K562 (cell line): ENCODE measurements at regions not wholly inside any gene's neighbourhood (a gene's known extent, or its start where the extent isn't known, plus 50 kb on each side); places are given as distances from the start of the nearest gene placed in this dataset.

ENCODE experiments used
- CTCF ChIP-seq, 3 experiments: IDR thresholded peaks in 2 of 3; conservative IDR thresholded peaks in 1 of 3; 2 replicates each; pipeline ENCODE4 v1.5.1; 2011 to 2012; ENCODE audit warnings: low read length in 3 of 3, mild to moderate bottlenecking in 3 of 3, control low read depth in 2 of 3, improper control_type of control experiment in 1 of 3, inconsistent platforms in 1 of 3, low read depth in 1 of 3, mixed read lengths in 1 of 3, moderate library complexity in 1 of 3; ENCODE audit not compliant: insufficient read depth in 2 of 3
- ERF ChIP-seq: fragments of 450-650 bp; formaldehyde crosslinking; IDR thresholded peaks from 2 replicates; pipeline ENCODE4 v1.4.0; 2020; ENCODE audit warnings: mild to moderate bottlenecking, mixed read lengths
- ETV6 ChIP-seq, 3 experiments: fragments of 150-350 bp in 1 of 3; sonication (generic) in 1 of 3; formaldehyde crosslinking in 1 of 3; IDR thresholded peaks; 2 replicates each; pipeline versions ENCODE4 v1.6.1 to v1.8.0; 2014 to 2022; ENCODE audit warnings: borderline replicate concordance in 2 of 3, low read depth in 2 of 3, antibody characterized with exemption in 1 of 3, low read length in 1 of 3, mild to moderate bottlenecking in 1 of 3, missing genetic modification reagents in 1 of 3
- FOXA1 ChIP-seq: fragments of 450-650 bp; IDR thresholded peaks from 2 replicates; pipeline ENCODE4 v1.6.1; 2016; ENCODE audit warnings: mild to moderate bottlenecking, borderline replicate concordance
- GMEB1 ChIP-seq: fragments of 250-450 bp; sonication (Bioruptor Pico); IDR thresholded peaks from 2 replicates; pipeline ENCODE4 v1.4.0; 2020; ENCODE audit warnings: mild to moderate bottlenecking
- NKRF ChIP-seq: fragments of 450-650 bp; IDR thresholded peaks from 2 replicates; pipeline ENCODE4 v1.6.1; 2016; ENCODE audit warnings: borderline replicate concordance
- NR3C1 ChIP-seq: sonication (generic); formaldehyde crosslinking; IDR thresholded peaks from 2 replicates; pipeline ENCODE4 v1.8.1; 2022; ENCODE audit warnings: missing genetic modification reagents
- THRAP3 ChIP-seq: fragments of 450-650 bp; IDR thresholded peaks from 2 replicates; pipeline ENCODE4 v1.6.1; 2016; ENCODE audit warnings: mild to moderate bottlenecking, inconsistent platforms, borderline replicate concordance
- USF1 ChIP-seq: sonication (generic); formaldehyde crosslinking; IDR thresholded peaks from 2 replicates; pipeline ENCODE4 v1.9.0; 2022; ENCODE audit warnings: mild to moderate bottlenecking, missing genetic modification reagents

GRCh38 chr2:60391649-60392375 is 161.6 kb downstream of the BCL11A start:
- TF ChIP-seq ETV6 (IDR thresholded peaks at IDR 0.05; ENCODE audit: borderline replicate concordance in 1 of 2, low read depth in 2 of 2, low read length in 1 of 2) (no peak), ETV6 (CRISPR knock-in tag; IDR thresholded peaks at IDR 0.05; ENCODE audit: borderline replicate concordance) (no peak), NR3C1 (no peak), CTCF (IDR thresholded peaks at IDR 0.05 in 2 of 3, conservative IDR thresholded peaks at IDR 0.05 in 1 of 3; ENCODE audit: insufficient read depth in 2 of 3, low read depth in 1 of 3, low read length in 3 of 3) (no peak), THRAP3 (no peak), USF1 (no peak), GMEB1 (CRISPR knock-in tag) (no peak), ERF (CRISPR knock-in tag) (no peak), FOXA1 (no peak), NKRF (no peak)
